GM21786 (cell line): ENCODE measurements at regions not wholly inside any gene's neighbourhood (a gene's known extent, or its start where the extent isn't known, plus 50 kb on each side); places are given as distances from the start of the nearest gene placed in this dataset.

Source experiments
- ATAC-seq: cut with Tn5 transposase; IDR thresholded peaks from one replicate; pipeline ENCODE4 v1.9.1; 2021; ENCODE audit not compliant: unreplicated experiment

DNA sequence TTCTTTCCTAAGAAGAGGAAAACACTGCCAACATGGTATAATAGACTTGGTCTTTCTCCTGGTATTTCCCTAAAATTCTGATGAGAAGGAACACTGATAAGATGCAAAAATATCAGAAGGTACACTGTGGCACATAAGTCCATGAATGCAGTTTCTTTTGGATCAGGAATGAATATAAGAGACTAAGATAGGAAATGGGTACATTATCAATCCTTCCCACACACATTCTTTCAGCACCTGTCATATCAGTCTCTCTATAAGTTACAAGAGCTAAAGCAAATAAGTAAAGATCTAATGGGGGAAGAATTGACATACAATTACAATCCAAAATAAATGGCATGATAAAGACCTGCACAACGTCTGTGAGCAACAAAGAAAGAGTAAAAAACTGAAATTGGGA lies 1101.0 kb downstream of the ROBO2 start:
- ATAC-seq = no peak

DNA sequence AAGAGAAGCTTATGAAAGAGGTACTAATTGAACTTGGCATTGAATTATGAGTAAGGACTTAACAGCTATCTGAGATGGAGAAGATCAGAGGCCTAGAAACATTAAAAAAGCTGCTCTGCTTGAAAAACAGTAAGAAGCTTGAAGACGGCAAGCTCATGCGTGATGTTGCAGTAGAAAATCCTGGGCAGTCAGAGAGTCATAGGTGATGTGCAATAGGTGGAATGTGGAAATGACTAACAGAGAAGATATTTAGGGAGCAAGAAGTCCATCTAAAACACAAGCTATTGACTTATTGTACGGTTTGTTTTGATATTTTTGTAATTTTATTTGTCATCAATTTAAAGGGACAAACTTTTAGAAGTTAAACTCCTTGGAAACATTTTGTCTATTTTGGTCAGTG lies 1101.4 kb downstream of the ROBO2 start:
- no peak for ATAC-seq

DNA sequence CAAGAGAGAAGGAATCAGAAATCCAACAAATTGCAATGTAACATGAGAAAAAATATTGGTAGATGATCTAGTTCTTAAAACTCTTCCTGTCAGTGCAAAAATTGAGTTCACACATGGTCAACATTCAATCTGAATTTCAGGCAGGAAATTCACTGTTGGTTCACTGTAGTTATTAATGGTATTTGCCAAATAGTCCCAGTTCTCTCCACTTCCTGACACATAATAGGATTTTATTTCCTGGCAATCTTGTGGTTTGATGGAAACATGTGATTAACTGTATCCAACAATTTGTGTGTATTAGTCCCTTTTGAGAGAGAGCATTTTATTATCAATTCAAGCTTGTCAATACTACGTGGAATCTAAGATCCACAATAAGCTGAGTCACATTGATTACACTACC lies 1103.1 kb downstream of the ROBO2 start:
- no peak for ATAC-seq

DNA sequence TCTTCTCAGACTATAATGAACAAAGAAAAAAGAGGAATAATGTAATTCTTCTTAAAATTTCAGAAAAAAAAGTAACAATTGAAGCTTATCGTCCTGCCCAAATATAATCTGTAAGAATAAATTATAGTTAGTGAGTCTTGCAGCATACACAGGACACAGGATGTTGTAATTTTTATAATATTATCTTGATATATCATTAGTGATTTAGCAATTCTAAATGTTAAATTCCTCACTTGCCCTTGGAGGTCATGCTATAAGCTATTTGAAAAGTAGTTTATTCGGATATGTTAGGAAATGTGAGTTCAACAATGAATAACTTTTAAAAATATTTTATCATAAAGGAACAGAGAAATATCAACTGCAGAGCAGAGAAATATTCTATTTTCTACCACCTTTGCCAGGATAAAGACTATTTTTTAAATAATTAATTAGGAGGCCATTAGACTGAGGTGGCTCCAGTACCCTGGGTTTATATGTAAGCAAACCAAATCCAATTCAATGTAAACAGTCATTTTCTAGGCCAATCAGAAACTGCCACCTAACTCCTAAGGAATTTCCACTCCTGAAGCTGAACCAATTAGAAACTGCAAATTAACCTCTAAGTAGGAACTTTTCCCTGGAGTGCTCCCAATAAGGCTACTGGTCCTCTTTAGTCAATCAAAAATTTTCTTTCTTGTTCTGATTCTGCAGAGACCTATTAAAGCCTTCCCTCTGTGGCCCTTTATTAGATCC lies 1109.3 kb downstream of the ROBO2 start:
- ATAC-seq = no peak

DNA sequence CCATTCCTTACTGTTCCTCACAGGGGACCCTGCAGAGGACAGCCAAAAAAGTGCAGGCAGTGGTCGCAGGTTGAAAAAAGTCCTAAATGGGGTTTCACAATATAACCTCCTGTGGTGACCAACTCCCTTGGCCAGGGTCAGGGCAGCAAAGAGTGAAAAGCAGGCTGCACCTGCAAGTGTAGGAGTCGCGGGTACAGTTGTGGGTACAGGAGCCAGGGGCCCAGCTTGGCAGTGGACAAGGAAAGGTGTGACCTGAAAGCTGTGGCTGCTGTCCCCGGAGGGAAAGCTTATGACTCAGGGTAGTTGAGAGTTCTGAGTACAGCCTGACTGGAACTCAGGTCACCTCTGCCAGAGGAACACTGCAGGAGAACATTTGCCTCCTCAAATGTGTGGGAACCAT lies 1114.1 kb downstream of the ROBO2 start:
- ATAC-seq = no peak

DNA sequence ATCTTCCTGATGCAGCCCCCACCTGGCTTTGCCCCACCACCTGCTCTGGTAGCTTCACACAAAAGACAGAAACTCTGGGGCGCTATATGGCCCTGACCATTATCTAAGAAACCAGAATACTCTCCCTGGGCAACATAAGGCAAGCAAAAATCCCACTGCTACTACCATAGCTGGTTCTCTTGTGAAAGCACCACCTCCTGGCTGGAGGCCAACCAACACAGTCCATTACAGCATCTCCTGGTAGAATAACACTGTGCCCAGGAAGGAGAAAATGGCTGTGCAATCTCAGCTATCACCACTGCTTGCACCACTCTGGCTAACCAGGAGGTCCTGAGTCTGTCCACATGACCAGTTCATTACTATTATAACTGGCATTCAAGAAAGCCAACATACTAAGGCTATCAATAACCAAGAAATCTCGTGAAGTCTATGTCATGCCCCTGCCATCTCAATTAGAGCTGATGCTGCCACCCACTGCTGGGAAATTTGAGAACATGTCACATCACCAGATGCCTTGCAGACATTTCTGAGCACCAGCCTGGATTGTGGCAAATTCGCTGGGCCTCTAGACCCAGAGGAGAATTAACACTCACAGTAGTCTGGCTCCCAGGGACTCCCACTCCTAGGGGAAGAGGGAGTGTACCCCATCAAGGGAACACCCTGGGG lies 1114.8 kb downstream of the ROBO2 start:
- ATAC-seq = no peak

DNA sequence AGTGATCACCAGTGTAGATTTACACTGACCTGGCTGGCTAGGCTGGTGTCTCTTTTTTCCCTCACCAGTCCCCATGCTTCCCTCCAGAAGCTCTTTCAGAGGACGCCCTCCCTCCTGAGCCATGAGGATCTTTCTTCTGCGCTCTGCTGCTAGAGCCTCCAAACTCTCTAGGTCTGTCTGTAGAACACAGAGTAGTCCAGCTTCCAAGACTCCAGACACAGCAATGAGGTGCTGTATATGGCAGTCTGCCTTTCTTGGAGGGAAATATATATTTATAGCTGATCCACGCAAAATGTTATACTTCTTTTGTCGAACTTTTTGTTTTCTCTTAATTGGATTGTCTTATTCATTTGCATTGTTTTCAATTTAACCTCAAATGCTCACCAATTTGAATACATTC lies 1121.8 kb downstream of the ROBO2 start:
- no peak for ATAC-seq

DNA sequence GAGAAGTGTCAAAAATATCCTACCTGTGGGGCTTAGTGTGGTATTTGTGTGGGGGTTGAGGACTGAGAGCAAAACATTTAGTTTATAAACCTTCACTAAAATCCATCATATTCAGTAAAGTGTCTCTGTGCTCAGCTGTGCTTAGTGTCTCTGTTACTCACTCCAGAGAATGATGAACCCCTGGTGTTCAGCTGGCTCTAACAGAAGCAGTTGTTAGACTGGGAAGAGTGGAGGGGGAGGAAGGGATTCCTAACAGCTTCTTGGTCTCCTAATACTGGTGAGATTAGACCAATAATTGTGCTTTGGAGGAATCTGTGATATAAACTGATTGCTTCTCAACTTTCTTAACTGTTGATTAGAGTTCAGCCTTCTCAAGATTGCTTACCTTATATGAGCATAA lies 1123.5 kb downstream of the ROBO2 start:
- no peak for ATAC-seq

DNA sequence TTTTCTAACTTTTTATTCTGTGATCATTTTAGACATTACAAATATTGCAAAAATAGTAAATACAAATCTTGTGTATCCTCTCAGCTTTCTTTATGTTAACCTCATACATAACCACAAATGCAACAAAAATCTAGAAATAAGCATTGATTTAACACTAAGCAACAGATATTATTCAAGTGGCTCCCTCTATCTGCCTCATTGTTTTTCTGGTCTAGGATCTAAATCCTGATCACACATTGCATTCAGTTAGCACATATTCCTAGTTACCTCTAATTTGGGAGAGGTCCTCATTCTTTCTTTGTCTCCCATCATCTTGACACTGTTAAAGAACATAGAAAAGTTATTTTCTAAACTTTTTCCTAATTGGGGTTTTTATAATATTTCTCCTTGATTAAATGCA lies 1126.0 kb downstream of the ROBO2 start:
- no peak for ATAC-seq

DNA sequence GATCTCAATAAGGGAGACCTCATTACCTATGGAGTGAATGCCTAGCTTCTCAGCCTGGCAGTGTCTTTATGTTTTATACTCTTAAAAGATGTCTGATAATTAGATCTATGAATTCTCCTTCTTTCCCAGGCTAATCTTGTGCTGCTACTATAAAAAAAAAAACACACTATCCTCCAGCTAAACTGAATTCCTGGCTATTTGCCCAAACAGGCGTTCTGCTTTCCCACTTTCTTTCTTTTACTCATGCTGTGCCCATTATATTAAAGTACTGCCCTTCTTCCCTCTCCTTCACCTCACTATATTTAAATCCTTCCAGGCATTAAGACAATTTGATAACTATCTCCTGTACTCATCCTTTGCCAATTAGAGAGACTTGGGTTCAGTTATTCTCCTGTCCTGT lies 1134.9 kb downstream of the ROBO2 start:
- no peak for ATAC-seq

DNA sequence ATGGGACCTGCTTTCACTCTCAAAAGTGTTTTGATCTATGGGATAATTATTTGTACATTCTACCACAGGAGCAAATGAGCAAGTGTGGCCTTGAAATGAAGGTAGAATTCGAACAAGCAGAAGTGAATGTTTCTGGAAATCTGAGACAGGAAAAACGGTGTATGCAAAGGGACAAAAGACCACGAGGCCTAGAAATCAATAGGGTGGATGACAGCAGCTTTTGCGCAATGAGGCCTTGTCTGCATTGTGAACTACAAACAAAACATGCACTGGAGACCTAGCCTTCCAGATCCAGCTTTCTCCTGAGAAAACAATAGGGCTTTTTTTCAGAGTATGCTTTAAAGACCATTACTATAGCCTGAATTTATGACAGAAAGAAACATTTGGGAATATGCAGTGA lies 1137.0 kb downstream of the ROBO2 start:
- no peak for ATAC-seq

DNA sequence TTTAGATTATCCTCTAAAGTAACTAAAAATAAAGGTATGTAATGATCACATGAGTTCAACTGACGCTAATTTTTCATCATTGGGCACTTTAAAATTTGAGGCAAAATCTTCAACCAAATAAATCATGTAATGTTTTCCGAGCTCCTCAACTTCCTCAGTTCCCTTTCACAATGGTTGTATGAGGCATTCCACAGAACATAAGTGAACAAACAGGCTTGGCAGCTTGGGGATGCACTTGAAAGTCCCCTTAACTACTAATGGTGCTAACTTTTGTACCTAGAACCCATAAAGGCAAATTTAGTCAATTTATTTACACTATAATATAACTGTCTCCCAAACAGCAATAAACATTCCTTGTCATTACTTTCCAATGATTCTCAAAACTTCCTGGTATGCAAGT lies 1137.9 kb downstream of the ROBO2 start:
- ATAC-seq = no peak

DNA sequence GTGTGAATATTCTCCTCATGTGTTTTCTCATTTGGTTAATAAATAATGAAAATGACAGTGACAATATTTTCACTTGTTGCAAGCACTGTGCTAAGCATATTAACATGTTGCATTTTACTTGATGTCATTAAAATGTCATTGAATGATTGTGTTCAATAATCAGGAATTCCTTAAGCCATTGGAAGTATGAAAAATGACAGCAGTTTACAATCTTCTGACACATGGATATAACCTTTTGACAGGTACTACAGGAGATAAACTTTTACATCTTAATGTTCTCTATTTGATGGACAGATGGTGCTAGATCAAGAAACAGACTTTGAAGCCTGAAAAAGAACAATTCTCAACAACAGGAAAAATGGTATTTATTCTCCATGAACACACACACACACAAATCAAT lies 1138.3 kb downstream of the ROBO2 start:
- ATAC-seq = no peak

DNA sequence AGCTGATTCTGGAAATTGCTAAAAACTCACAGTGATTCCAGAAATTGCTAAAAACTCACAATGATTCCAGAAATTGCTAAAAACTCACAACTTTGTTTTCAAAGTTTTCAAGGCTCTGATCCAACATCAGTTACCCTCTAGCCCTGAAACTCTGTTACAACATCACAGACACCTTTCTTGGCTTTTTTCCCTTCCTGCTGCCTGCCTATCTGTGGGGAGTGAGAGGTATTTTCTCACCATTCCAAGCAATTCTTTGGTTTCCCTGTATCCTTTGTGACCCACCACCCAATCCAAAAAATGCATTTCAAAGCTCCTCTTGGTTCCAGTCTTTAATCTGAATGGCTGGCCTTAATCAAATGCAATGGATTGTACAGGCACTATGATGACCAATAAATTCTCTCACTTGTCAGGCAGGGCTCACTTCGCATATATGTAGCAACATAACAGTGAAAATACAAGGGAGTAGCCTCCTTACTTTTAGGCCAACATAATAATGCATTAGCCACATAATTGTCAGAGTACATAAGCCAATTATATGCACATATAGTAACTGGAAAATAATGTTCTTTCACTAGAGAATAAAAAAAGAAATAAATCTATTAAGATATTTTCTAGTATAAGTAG lies 1139.0 kb downstream of the ROBO2 start:
- ATAC-seq = no peak

DNA sequence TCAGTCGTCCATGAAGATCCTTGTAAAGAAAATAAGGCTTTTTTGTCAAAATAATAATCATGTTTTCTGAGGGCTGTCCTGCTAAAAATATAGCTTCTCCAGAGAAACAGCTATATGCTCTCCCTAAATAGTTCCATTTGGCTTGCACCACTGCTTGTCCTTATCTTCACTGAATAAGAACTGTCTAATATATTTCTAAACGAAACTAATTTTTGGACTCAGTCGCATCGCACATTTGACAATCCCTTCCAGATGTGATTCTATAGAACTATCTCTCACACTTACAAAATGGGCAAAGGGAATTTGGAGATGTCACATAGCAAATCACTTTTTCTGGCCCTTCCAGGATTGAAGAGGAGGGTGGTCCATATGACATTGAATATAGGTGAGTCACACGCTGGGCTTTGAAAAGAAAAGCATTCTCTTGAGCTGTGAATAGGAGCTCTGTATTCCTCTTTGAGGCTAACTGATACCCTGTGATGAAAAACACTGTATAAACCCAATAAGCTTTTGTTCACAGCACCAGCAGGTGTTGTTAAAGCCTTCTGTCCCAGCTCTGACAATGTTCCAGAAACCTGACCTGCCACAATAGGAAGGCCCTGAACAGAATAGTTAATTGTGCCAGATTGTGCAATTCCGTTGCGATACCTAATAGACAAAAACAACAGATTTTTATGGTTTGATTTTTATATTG lies 1144.2 kb downstream of the ROBO2 start:
- no peak for ATAC-seq

DNA sequence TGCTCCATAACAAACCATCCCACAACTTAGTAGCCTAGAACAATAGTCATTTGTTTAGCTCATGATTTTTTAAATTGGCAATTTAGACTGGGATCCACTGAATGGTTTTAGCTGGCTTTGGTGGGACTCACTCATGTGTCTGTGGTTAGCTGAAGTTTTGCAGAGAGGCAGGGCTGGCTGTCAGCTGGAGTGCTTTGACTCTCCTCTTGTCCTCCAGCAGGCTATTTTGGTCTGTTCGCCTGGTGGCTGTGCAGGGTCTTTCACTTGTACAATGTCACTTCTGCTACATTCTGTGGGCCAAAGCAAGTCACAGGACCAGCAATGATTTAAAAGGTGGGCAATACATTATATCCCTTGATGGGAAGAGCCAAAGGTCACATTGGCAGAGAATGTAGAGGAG lies 1146.5 kb downstream of the ROBO2 start:
- no peak for ATAC-seq

DNA sequence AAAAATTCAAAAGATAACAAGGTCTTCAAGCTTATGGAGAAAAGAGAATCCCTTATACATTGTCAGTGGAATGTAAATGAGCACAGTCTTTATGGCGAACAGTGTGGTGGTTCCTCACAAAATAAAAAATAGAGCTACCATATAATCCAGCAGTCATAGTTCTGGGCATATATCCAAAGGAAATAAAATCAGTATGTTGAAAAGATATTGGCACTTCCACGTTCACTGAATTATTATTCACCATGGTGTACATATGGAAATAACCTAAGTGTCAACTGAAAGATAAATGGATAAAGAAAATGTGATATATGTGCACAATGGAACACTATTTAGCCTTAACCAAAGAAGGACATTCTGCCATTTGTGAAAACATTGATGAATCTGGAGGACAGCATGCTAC lies 1161.2 kb downstream of the ROBO2 start:
- no peak for ATAC-seq

DNA sequence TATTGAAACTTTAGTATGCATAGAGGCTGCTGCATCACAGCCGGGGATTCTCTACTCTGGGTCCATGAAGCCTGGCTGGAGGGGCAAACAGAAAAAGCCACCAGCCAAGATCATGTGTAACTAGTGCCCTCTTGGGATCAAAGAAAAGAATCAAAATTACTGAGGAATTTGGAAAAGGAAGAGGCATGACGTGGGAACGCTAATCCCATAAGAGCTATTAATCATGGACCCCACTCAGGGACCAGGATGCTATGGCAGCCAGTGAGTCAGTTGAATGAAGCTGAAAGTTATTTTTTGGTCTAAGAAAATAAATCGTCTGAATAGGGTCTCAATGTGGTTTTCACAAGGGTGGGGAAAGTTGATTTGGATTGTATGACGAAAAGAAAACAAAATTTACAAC lies 1165.1 kb downstream of the ROBO2 start:
- ATAC-seq = no peak

DNA sequence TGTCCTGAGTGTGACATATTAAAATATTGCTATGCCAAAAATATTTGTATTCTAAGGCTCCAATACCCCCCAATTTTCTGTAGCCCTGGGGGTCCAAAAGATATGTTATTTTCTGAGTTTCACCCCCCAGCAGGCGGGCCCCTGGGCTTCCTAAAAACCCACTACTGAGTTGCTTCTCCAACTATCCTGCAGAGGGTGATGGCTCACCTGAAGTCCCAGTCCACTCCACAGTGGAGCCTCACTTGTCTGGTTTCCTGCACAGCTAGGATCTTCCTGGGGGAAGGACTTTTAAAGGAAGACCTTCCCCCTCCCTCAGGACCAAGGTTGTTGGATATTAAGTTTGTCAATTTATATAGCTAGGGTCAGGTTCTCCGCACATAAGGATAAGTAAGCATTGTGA lies 1181.4 kb downstream of the ROBO2 start:
- ATAC-seq = no peak

DNA sequence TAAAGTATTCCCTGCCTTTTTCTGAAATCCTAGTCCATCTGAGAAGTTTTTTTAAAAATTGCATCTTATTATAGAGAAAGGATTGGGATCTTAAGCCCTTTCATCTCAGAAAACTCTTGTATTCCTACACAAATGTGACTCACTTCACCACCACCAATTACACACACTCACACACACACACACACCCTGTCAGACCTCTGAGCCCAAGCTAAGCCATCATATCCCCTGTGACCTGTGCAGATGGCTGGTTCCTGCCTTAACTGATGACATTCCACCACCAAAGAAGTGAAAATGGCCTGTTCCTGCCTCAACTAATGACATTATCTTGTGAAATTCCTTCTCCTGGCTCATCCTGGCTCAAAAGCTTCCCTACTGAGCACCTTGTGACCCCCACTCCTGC lies 1181.9 kb downstream of the ROBO2 start:
- no peak for ATAC-seq

DNA sequence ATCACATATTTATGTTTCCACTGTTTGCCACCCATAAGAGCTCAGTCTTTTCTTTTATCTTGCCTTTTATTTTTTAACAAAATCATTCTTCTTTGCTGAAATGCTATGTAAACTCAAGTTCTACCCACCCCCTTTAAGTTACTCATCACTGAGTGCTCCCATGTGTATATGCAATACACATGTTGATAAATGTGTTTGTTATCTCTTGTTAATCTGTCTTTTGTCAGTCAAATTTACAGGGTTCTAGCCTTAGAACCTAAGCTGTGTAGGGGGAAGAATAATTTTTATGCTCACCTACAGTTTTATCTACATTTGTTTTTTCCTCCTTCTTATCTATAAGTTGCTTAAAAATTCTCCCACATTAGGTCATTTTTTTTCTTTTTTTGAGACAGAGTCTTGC lies 1195.9 kb downstream of the ROBO2 start:
- ATAC-seq = no peak

DNA sequence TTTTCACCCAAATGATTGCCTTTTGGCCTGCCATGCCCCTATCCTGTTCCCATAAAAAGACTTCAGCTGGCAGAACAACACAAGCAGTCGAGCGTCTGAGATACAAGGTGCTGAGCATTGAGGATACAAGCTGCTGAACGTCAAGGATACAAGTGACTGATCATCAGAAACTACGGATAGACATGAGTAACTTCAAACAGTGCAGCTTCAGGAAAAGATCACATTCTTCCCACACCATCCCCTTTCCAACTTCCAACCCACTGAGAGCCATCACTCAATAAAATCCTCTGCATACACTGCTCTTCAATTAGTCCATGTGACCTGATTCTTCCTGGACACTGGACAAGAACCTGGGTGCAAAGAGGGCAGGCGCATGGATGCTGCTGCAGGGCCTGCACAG lies 1198.9 kb downstream of the ROBO2 start:
- ATAC-seq = no peak
